ENCODE measurements at regions not wholly inside any gene's neighbourhood (a gene's known extent, or its start where the extent isn't known, plus 50 kb on each side); places are given as distances from the start of the nearest gene placed in this dataset.

DNA sequence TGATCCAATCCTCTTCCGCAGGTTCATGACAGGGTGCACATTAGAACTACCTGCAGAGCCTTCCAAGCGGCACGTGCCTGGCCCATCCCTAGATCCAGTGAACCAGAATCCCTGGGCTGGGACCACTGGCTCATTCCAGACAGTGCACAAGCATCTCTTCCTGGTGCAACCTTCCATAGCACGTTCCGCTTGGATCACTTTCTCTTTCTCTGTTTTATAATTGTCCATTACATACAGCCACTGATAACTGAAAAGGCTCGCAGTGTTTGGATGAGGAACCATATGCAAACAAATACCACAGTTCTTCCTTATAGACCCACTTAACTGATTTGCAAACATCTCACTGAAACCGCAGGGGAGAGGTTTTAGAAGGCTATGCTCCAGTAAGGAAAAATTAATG, 59.6 kb upstream of the DDR1 start:
- no peak overlapping the region for H3K4me3 ChIP-seq (ENCODE audit: low read length, poor library complexity, severe bottlenecking)
- H3K9me2 ChIP-seq (replicated peaks; ENCODE audit: low read depth, low read length), result no peaks in the 10 kb centered on the region
- H3F3A ChIP-seq (ENCODE audit: low read depth), result no peaks in the 10 kb centered on the region
- no peaks in the 10 kb centered on the region for H3K36me3 ChIP-seq (ENCODE audit: insufficient read depth, low read length)
- no peaks in the 10 kb centered on the region for H4K20me1 ChIP-seq (ENCODE audit: insufficient read depth, low read length, poor library complexity, severe bottlenecking)
- TF ChIP-seq, protein P1, sequence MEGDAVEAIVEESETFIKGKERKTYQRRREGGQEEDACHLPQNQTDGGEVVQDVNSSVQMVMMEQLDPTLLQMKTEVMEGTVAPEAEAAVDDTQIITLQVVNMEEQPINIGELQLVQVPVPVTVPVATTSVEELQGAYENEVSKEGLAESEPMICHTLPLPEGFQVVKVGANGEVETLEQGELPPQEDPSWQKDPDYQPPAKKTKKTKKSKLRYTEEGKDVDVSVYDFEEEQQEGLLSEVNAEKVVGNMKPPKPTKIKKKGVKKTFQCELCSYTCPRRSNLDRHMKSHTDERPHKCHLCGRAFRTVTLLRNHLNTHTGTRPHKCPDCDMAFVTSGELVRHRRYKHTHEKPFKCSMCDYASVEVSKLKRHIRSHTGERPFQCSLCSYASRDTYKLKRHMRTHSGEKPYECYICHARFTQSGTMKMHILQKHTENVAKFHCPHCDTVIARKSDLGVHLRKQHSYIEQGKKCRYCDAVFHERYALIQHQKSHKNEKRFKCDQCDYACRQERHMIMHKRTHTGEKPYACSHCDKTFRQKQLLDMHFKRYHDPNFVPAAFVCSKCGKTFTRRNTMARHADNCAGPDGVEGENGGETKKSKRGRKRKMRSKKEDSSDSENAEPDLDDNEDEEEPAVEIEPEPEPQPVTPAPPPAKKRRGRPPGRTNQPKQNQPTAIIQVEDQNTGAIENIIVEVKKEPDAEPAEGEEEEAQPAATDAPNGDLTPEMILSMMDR (conservative IDR thresholded peaks at IDR 0.05; ENCODE audit: low read length), result no peak
- TF ChIP-seq EZH2phosphoT487 (IDR thresholded peaks at IDR 0.05; ENCODE audit: borderline replicate concordance), result no peak
- no peak overlapping the region for H3K4me2 ChIP-seq (ENCODE audit: low read depth, low read length, poor library complexity, severe bottlenecking)
- no peaks in the 10 kb centered on the region for H3K79me2 ChIP-seq (ENCODE audit: insufficient read depth, low read length)
- H3K27me3 ChIP-seq (ENCODE audit: insufficient read depth, low read length, poor library complexity, severe bottlenecking), result no peaks in the 10 kb centered on the region
- no peak overlapping the region for H3K9ac ChIP-seq (ENCODE audit: low read depth, low read length, poor library complexity, severe bottlenecking)
- H3K4me1 ChIP-seq (ENCODE audit: insufficient read depth, low read length, poor library complexity, severe bottlenecking), result peaks cover 3% of the 10 kb centered on the region
- H2AFZ ChIP-seq (ENCODE audit: low read length), result no peak overlapping the region
- H3K9me3 ChIP-seq (ENCODE audit: insufficient read depth, low read depth, low read length), result no peaks in the 10 kb centered on the region

DNA sequence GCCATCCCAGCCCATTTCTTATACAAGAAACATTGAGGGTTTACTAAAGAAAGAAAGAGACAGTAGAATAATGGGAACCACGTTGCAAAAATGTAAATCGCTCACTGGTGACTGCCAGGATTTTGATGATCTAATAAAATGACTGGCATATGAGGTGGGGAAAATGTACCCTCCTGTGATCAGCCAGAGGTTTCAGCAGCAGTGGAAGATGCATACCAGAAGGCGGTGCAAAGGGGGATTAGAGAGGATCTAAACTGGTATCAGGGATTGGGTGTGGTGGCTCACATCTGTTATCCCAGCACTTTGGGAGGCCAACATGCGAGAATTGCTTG, 60.8 kb upstream of the DDR1 start:
- Histone ChIP-seq H4K20me1 (ENCODE audit: insufficient read depth, low read length, poor library complexity, severe bottlenecking) (no peaks in the 10 kb centered on the region), H3K9me3 (ENCODE audit: insufficient read depth, low read depth, low read length) (no peaks in the 10 kb centered on the region), H3K4me1 (ENCODE audit: insufficient read depth, low read length, poor library complexity, severe bottlenecking) (no peaks in the 10 kb centered on the region), H3K36me3 (ENCODE audit: insufficient read depth, low read length) (no peaks in the 10 kb centered on the region), H2AFZ (ENCODE audit: low read length) (no peak overlapping the region), H3F3A (ENCODE audit: low read depth) (no peaks in the 10 kb centered on the region), H3K9ac (ENCODE audit: low read depth, low read length, poor library complexity, severe bottlenecking) (no peak overlapping the region), H3K4me2 (ENCODE audit: low read depth, low read length, poor library complexity, severe bottlenecking) (no peak overlapping the region), H3K79me2 (ENCODE audit: insufficient read depth, low read length) (no peaks in the 10 kb centered on the region), H3K4me3 (ENCODE audit: low read length, poor library complexity, severe bottlenecking) (no peak overlapping the region), H3K27me3 (ENCODE audit: insufficient read depth, low read length, poor library complexity, severe bottlenecking) (no peaks in the 10 kb centered on the region), H3K9me2 (replicated peaks; ENCODE audit: low read depth, low read length) (no peaks in the 10 kb centered on the region)
- TF ChIP-seq, protein P1 (conservative IDR thresholded peaks at IDR 0.05; ENCODE audit: low read length), result no peak
- no peak for TF ChIP-seq EZH2phosphoT487 (IDR thresholded peaks at IDR 0.05; ENCODE audit: borderline replicate concordance)

DNA sequence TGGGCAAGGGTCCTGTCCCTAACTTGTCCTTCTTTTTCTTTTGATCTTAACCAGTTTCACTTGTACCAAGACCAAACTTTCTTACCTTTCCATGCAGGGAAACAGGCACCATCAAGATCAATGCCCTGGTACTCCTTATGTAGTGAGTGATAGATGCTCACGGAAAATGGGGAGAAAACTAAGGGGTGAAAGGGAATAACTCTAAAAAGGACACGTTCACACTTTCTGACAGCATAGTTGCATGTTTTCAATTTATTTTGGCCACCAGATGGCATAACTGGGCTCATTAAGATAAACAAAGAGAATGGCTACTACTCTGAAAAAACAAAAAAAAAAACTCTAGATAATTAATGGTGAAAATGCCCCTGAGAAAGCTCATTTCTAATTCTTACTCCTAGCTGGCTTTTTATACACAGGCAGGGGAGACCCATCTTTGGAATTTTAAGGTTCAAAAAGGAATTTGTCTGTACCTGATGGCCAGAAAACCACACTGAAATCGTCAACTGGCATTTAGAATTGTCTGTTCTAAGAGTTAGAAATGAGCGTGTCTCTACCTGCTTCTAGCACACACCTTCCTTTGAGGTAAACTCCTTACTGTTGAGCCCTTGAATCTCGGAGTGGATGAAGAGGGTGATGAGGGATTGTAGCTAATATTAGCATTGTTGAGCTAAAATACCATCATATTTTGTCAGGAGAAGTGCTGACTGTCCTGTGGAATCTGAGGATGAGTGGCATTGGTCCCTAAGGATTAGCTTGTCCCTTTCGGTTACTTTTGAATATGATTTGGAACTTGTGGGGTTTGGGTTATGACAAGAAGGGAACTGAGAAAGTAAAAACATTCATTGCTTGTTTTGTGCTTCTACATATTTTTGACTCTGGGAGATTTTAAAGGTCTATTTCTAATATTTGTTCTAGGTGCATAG, 62.2 kb upstream of the DDR1 start:
- H3K79me2 ChIP-seq (ENCODE audit: insufficient read depth, low read length), result no peaks in the 10 kb centered on the region
- H3K9me2 ChIP-seq (replicated peaks; ENCODE audit: low read depth, low read length), result no peaks in the 10 kb centered on the region
- no peaks in the 10 kb centered on the region for H3K27me3 ChIP-seq (ENCODE audit: insufficient read depth, low read length, poor library complexity, severe bottlenecking)
- H3K9me3 ChIP-seq (ENCODE audit: insufficient read depth, low read depth, low read length), result no peaks in the 10 kb centered on the region
- peak overlapping the region; percentile 79 for H2AFZ ChIP-seq (ENCODE audit: low read length)
- no peaks in the 10 kb centered on the region for H3F3A ChIP-seq (ENCODE audit: low read depth)
- no peak overlapping the region for H3K4me3 ChIP-seq (ENCODE audit: low read length, poor library complexity, severe bottlenecking)
- H4K20me1 ChIP-seq (ENCODE audit: insufficient read depth, low read length, poor library complexity, severe bottlenecking), result no peaks in the 10 kb centered on the region
- no peaks in the 10 kb centered on the region for H3K36me3 ChIP-seq (ENCODE audit: insufficient read depth, low read length)
- TF ChIP-seq, protein P1 (conservative IDR thresholded peaks at IDR 0.05; ENCODE audit: low read length), result peak; percentile 67
- TF ChIP-seq EZH2phosphoT487 (IDR thresholded peaks at IDR 0.05; ENCODE audit: borderline replicate concordance), result no peak
- no peak overlapping the region for H3K9ac ChIP-seq (ENCODE audit: low read depth, low read length, poor library complexity, severe bottlenecking)
- H3K4me2 ChIP-seq (ENCODE audit: low read depth, low read length, poor library complexity, severe bottlenecking), result no peak overlapping the region
- no peaks in the 10 kb centered on the region for H3K4me1 ChIP-seq (ENCODE audit: insufficient read depth, low read length, poor library complexity, severe bottlenecking)
